Liver (tissue), 8 donors: ENCODE measurements at regions not wholly inside any gene's neighbourhood (a gene's known extent, or its start where the extent isn't known, plus 50 kb on each side); places are given as distances from the start of the nearest gene placed in this dataset.

ENCODE experiments used
- DNase-seq: peaks from one replicate; pipeline ENCODE4 v3.0.0-alpha.2; 2017; ENCODE audit warnings: low spot score
- H3K27ac ChIP-seq, 2 donors: one replicate each; pipeline ENCODE4 v1.7.0; 2013; ENCODE audit warnings: inconsistent platforms in 2 of 2, low read length in 2 of 2, control low read depth in 1 of 2, low read depth in 1 of 2, mild to moderate bottlenecking in 1 of 2
- H3K27me3 ChIP-seq, 4 donors: one replicate each; pipeline versions ENCODE4 v1.6.1 to v1.7.0; 2013; ENCODE audit warnings: low read length in 3 of 4, inconsistent platforms in 1 of 4, mild to moderate bottlenecking in 1 of 4, moderate library complexity in 1 of 4; ENCODE audit not compliant: control insufficient read depth in 4 of 4, insufficient read depth in 4 of 4
- H3K36me3 ChIP-seq, 4 donors: one replicate each; pipeline versions ENCODE4 v1.6.1 to v1.7.0; 2013; ENCODE audit warnings: low read length in 3 of 4, mild to moderate bottlenecking in 3 of 4, low read depth in 1 of 4, moderate library complexity in 1 of 4; ENCODE audit not compliant: control insufficient read depth in 4 of 4, insufficient read depth in 3 of 4
- H3K4me1 ChIP-seq, 4 donors: one replicate each; pipeline versions ENCODE4 v1.6.1 to v1.7.0; 2013; ENCODE audit warnings: low read length in 3 of 4, mild to moderate bottlenecking in 3 of 4, moderate library complexity in 1 of 4; ENCODE audit not compliant: control insufficient read depth in 4 of 4, insufficient read depth in 4 of 4
- H3K4me3 ChIP-seq, 3 donors: one replicate each; pipeline versions ENCODE4 v1.6.1 to v1.7.0; 2013; ENCODE audit warnings: low read length in 3 of 3, control low read depth in 1 of 3, low read depth in 1 of 3, mild to moderate bottlenecking in 1 of 3
- H3K9ac ChIP-seq, 2 donors: one replicate each; pipeline ENCODE4 v1.7.0; 2013; ENCODE audit warnings: low read length in 2 of 2, mild to moderate bottlenecking in 2 of 2, moderate library complexity in 2 of 2, control low read depth in 1 of 2, low read depth in 1 of 2
- H3K9me3 ChIP-seq, 4 donors: one replicate each; pipeline versions ENCODE4 v1.6.1 to v1.7.0; 2013; ENCODE audit warnings: low read length in 3 of 4; ENCODE audit not compliant: control insufficient read depth in 4 of 4
- CTCF ChIP-seq: fragments of 150-350 bp; IDR thresholded peaks from 2 replicates; pipeline ENCODE4 v1.5.1; 2017; ENCODE audit warnings: improper control_type of control experiment, low read depth, low read length; ENCODE audit not compliant: missing input control
- EGR1 ChIP-seq, 2 donors: IDR thresholded peaks; 2 replicates each; pipeline ENCODE4 v1.6.1; 2016 to 2018; ENCODE audit warnings: antibody characterized with exemption in 2 of 2, low read depth in 2 of 2
- FOXA1 ChIP-seq: IDR thresholded peaks from 2 replicates; pipeline ENCODE4 v1.6.1; 2016; ENCODE audit warnings: antibody characterized with exemption
- FOXA2 ChIP-seq: IDR thresholded peaks from 2 replicates; pipeline ENCODE4 v1.6.1; 2016; ENCODE audit warnings: antibody characterized with exemption
- GABPA ChIP-seq, 2 donors: IDR thresholded peaks in 1 of 2; conservative IDR thresholded peaks in 1 of 2; 2 replicates each; pipeline ENCODE4 v1.6.1; 2016; ENCODE audit warnings: antibody characterized with exemption in 2 of 2, mild to moderate bottlenecking in 1 of 2, moderate library complexity in 1 of 2
- HNF4A ChIP-seq, 2 donors: conservative IDR thresholded peaks; 2 replicates each; pipeline ENCODE4 v1.6.1; 2016; ENCODE audit warnings: antibody characterized with exemption in 2 of 2, mild to moderate bottlenecking in 2 of 2
- HNF4G ChIP-seq: IDR thresholded peaks from 2 replicates; pipeline ENCODE4 v1.6.1; 2016; ENCODE audit warnings: antibody characterized with exemption
- JUND ChIP-seq, 2 donors: IDR thresholded peaks; 2 replicates each; pipeline ENCODE4 v1.6.1; 2016; ENCODE audit warnings: antibody characterized with exemption in 2 of 2
- NR2F2 ChIP-seq: IDR thresholded peaks from 2 replicates; pipeline ENCODE4 v1.6.1; 2016; ENCODE audit warnings: antibody characterized with exemption
- REST ChIP-seq: IDR thresholded peaks from 2 replicates; pipeline ENCODE4 v1.6.1; 2016; ENCODE audit warnings: antibody characterized with exemption, mild to moderate bottlenecking
- SP1 ChIP-seq: IDR thresholded peaks from 2 replicates; pipeline ENCODE4 v1.6.1; 2018; ENCODE audit warnings: antibody characterized with exemption, mild to moderate bottlenecking
- YY1 ChIP-seq: IDR thresholded peaks from 2 replicates; pipeline ENCODE4 v1.6.1; 2016; ENCODE audit warnings: antibody characterized with exemption, mild to moderate bottlenecking
- ZBTB33 ChIP-seq: IDR thresholded peaks from 2 replicates; pipeline ENCODE4 v1.6.1; 2016; ENCODE audit warnings: antibody characterized with exemption
- WGBS: extraction: QIAGEN DNeasy Blood & Tissue Kit; methylation state at CpG from one replicate; pipeline ENCODE4 v1.1.7; 2013; 5-methylcytosine and 5-hydroxymethylcytosine counted together
- TF ChIP-seq, protein P1 (sequence below): IDR thresholded peaks from 2 replicates; pipeline ENCODE4 v1.6.1; 2016; ENCODE audit warnings: antibody characterized with exemption
- TF ChIP-seq, protein P2 (sequence below): IDR thresholded peaks from 2 replicates; pipeline ENCODE4 v1.6.1; 2016; ENCODE audit warnings: antibody characterized with exemption
- donor health status: healthy.
- donor health status: healthy.
- donor health status: healthy.
- donor health status: healthy.
- donor health status: healthy.

GRCh38 chr2:205869439-205869838 lies 187.1 kb downstream of the NRP2 start (continued):
- TF ChIP-seq ZBTB33: no peak
- no peak for TF ChIP-seq JUND (IDR thresholded peaks at IDR 0.05)
- no peak for TF ChIP-seq GABPA (IDR thresholded peaks at IDR 0.05 in 1 of 2, conservative IDR thresholded peaks at IDR 0.05 in 1 of 2)

DNA sequence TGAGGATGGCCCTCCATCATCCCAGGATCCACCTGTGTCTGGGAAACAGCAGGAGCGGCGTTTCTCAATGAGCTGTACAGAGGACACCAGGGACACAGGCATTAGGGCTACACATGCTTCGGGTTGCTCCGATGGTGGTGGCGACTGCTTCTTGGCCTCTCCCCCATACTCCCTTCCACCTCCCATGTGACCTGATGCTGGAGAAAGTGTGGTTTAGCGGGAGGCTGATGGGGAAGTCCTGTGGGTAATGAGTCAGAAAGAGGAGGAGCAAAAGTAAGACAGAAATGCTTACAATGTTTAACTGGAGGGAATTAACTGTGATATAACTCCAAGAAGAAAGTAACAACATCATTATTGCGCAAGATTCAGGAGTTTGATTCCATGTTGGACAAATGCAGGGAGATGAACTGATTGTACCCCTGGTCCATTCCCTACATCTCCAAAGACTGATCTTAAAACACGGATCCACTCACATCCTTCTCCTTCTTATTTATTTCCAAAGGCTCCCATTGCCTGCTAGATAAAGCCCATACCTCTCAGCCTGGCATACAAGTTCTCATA lies 186.6 kb downstream of the NRP2 start:
- Histone ChIP-seq H3K36me3 (no peaks in the 10 kb centered on the region), H3K27me3 (no peaks in the 10 kb centered on the region), H3K4me3 (no peak overlapping the region), H3K4me1 (no peaks in the 10 kb centered on the region), H3K27ac (no peak overlapping the region), H3K9me3 (no peaks in the 10 kb centered on the region), H3K9ac (no peak overlapping the region)
- no peak for DNase-seq
- TF ChIP-seq EGR1 (IDR thresholded peaks at IDR 0.05; ENCODE audit: low read depth in 2 of 2) (no peak), FOXA2 (no peak), REST (no peak), NR2F2 (no peak), CTCF (no peak), ZBTB33 (no peak), HNF4G (no peak), JUND (IDR thresholded peaks at IDR 0.05) (no peak), SP1 (no peak), FOXA1 (no peak), GABPA (IDR thresholded peaks at IDR 0.05 in 1 of 2, conservative IDR thresholded peaks at IDR 0.05 in 1 of 2) (no peak), YY1 (no peak), HNF4A (conservative IDR thresholded peaks at IDR 0.05) (no peak)
- TF ChIP-seq, protein P1, sequence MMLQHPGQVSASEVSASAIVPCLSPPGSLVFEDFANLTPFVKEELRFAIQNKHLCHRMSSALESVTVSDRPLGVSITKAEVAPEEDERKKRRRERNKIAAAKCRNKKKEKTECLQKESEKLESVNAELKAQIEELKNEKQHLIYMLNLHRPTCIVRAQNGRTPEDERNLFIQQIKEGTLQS: no peak
- TF ChIP-seq, protein P2, sequence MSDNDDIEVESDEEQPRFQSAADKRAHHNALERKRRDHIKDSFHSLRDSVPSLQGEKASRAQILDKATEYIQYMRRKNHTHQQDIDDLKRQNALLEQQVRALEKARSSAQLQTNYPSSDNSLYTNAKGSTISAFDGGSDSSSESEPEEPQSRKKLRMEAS: no peak
- WGBS: 71% methylated on average over 8 of the region's 8 CpGs
